ENCODE measurements at regions not wholly inside any gene's neighbourhood (a gene's known extent, or its start where the extent isn't known, plus 50 kb on each side); places are given as distances from the start of the nearest gene placed in this dataset.

DNA sequence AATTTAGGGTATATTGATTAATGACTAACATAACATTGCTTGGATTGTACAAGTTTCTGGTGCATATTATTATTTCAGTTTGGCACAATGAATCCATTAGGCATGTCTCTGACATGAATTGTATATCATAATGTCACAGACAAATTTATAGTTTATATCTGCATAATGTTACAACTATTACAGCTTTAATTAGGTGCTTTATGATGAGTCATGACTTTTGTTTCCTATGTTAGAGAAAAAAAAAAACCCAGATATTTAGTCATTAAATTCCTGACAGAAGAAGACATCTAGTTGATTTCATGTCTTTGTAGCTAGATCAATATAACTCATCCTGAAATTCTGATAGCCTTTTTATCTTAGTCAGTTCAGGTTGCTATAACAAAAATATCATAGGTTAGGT lies 385.7 kb upstream of the EPHA5 start:
- POLR2A ChIA-PET = no interaction called here
- H3K4me3 ChIP-seq (ENCODE audit: control insufficient read depth in 1 of 2, extremely low read depth in 1 of 2, low read length in 1 of 2) = no peak overlapping the region
- H3K36me3 Mint-ChIP-seq = no peaks in the 10 kb centered on the region
- ATAC-seq (replicated peaks in 1 of 4) (no peak), DNase-seq (no peak)
- CTCF ChIA-PET = no interaction called here
- H3K27ac Mint-ChIP-seq = no peak overlapping the region
- no peaks in the 10 kb centered on the region for H3K4me1 ChIP-seq (ENCODE audit: control insufficient read depth in 1 of 2, extremely low read depth in 1 of 2, insufficient read depth in 2 of 2, low read length in 2 of 2)
- no peaks in the 10 kb centered on the region for H3K9me3 ChIP-seq
- H3K4me1 Mint-ChIP-seq = no peaks in the 10 kb centered on the region
- peaks cover 9 to 13% (median 10%) of the 10 kb centered on the region in 3 donors for H3K9me3 Mint-ChIP-seq
- no peaks in the 10 kb centered on the region for H3K27me3 Mint-ChIP-seq
- no peaks in the 10 kb centered on the region for H3K36me3 ChIP-seq (ENCODE audit: control insufficient read depth in 2 of 2, extremely low read depth in 1 of 2, insufficient read depth in 1 of 2, low read length in 1 of 2)
- no peak overlapping the region for H3K27ac ChIP-seq (ENCODE audit: low read length)
- H3K4me3 Mint-ChIP-seq = no peak overlapping the region
- H3K27me3 ChIP-seq (replicated peaks in 1 of 2; ENCODE audit: control insufficient read depth in 2 of 2, extremely low read depth in 1 of 2, insufficient read depth in 2 of 2, low read length in 1 of 2) = no peaks in the 10 kb centered on the region

DNA sequence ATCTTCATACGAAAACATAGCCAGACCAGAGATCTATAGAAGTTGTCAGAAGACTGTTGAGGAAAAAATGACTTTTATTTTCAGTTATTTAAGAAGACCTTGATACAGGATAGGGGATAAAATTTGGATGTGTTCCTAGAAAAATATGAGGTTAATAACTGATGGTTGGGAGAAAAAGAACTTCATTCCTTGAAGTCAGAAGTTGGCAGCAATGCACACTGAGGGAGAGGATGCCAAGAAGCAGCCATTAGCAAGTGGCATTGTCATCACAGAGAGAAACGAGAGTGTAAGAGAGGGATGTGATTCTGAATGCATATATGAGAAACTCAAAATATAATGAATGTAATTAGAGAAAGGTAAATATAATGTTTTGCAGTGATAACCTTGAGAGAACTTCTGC lies 382.1 kb upstream of the EPHA5 start:
- CTCF ChIA-PET = no interaction called here
- Histone ChIP-seq H3K4me3 (ENCODE audit: control insufficient read depth in 1 of 2, extremely low read depth in 1 of 2, low read length in 1 of 2) (no peak overlapping the region), H3K27ac (ENCODE audit: low read length) (no peak overlapping the region), H3K9me3 (no peaks in the 10 kb centered on the region), H3K27me3 (replicated peaks in 1 of 2; ENCODE audit: control insufficient read depth in 2 of 2, extremely low read depth in 1 of 2, insufficient read depth in 2 of 2, low read length in 1 of 2) (no peaks in the 10 kb centered on the region), H3K36me3 (ENCODE audit: control insufficient read depth in 2 of 2, extremely low read depth in 1 of 2, insufficient read depth in 1 of 2, low read length in 1 of 2) (no peaks in the 10 kb centered on the region), H3K4me1 (ENCODE audit: control insufficient read depth in 1 of 2, extremely low read depth in 1 of 2, insufficient read depth in 2 of 2, low read length in 2 of 2) (no peaks in the 10 kb centered on the region)
- H3K4me3 Mint-ChIP-seq = no peak overlapping the region
- ATAC-seq (replicated peaks in 1 of 4) (no peak), DNase-seq (no peak)
- POLR2A ChIA-PET = no interaction called here
- no CpG with 5 or more reads among the region's 2 CpGs for WGBS (ENCODE audit: insufficient coverage)
- H3K27me3 Mint-ChIP-seq = no peaks in the 10 kb centered on the region
- H3K9me3 Mint-ChIP-seq = peaks cover 9 to 21% (median 10%) of the 10 kb centered on the region in 3 donors
- no peak overlapping the region for H3K27ac Mint-ChIP-seq
- H3K4me1 Mint-ChIP-seq = no peaks in the 10 kb centered on the region
- no peaks in the 10 kb centered on the region for H3K36me3 Mint-ChIP-seq

GRCh38 chr4:66048861-66049260 lies 378.6 kb upstream of the EPHA5 start:
- H3K9me3 ChIP-seq = no peaks in the 10 kb centered on the region
- no peaks in the 10 kb centered on the region for H3K27me3 Mint-ChIP-seq

DNA sequence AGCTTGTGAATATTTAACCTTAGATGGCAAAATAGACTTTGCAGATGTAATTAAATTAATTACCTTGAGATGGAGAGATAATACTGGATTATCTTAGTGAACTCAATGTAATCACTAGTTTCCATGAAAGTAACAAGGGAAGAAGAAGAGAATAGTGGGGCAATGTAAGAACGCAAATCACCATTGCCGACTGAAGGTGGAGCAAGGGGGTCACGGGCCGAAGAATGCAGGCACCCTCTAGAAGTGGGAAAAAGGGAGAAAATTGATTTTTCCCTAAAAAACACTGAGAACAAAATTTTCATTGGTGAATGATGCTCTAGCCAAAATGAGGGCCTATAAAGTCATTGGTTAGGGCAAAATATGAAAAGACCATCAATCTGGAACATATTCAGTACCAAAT lies 375.6 kb upstream of the EPHA5 start:
- H3K4me3 Mint-ChIP-seq = no peak overlapping the region
- Histone ChIP-seq H3K27me3 (replicated peaks in 1 of 2; ENCODE audit: control insufficient read depth in 2 of 2, extremely low read depth in 1 of 2, insufficient read depth in 2 of 2, low read length in 1 of 2) (no peaks in the 10 kb centered on the region), H3K9me3 (no peaks in the 10 kb centered on the region), H3K4me1 (ENCODE audit: control insufficient read depth in 1 of 2, extremely low read depth in 1 of 2, insufficient read depth in 2 of 2, low read length in 2 of 2) (no peaks in the 10 kb centered on the region), H3K4me3 (ENCODE audit: control insufficient read depth in 1 of 2, extremely low read depth in 1 of 2, low read length in 1 of 2) (no peak overlapping the region), H3K27ac (ENCODE audit: low read length) (no peak overlapping the region), H3K36me3 (ENCODE audit: control insufficient read depth in 2 of 2, extremely low read depth in 1 of 2, insufficient read depth in 1 of 2, low read length in 1 of 2) (no peaks in the 10 kb centered on the region)
- H3K9me3 Mint-ChIP-seq = peaks cover 4 to 30% (median 13%) of the 10 kb centered on the region in 3 donors
- ChIA-PET CTCF (no interaction called here), POLR2A (no interaction called here)
- DNase-seq = no peak
- no peaks in the 10 kb centered on the region for H3K4me1 Mint-ChIP-seq
- H3K27me3 Mint-ChIP-seq = no peaks in the 10 kb centered on the region
- 80% methylated on average over 1 of the region's 4 CpGs for WGBS (ENCODE audit: insufficient coverage)
- no peak for ATAC-seq (replicated peaks in 1 of 4)
- no peak overlapping the region for H3K27ac Mint-ChIP-seq
- H3K36me3 Mint-ChIP-seq = no peaks in the 10 kb centered on the region

More at GRCh38 chr4:66048861-66049260, 378.6 kb upstream of the EPHA5 start:
- peaks cover 7 to 28% (median 12%) of the 10 kb centered on the region in 3 donors for H3K9me3 Mint-ChIP-seq
- no peaks in the 10 kb centered on the region for H3K36me3 ChIP-seq (ENCODE audit: control insufficient read depth in 2 of 2, extremely low read depth in 1 of 2, insufficient read depth in 1 of 2, low read length in 1 of 2)
- H3K4me1 Mint-ChIP-seq = no peaks in the 10 kb centered on the region
- no peak overlapping the region for H3K27ac Mint-ChIP-seq
- no peak overlapping the region for H3K27ac ChIP-seq (ENCODE audit: low read length)
- DNase-seq (no peak), ATAC-seq (replicated peaks in 1 of 4) (no peak)
- H3K36me3 Mint-ChIP-seq = no peaks in the 10 kb centered on the region
- no peaks in the 10 kb centered on the region for H3K27me3 ChIP-seq (replicated peaks in 1 of 2; ENCODE audit: control insufficient read depth in 2 of 2, extremely low read depth in 1 of 2, insufficient read depth in 2 of 2, low read length in 1 of 2)
- no peak overlapping the region for H3K4me3 ChIP-seq (ENCODE audit: control insufficient read depth in 1 of 2, extremely low read depth in 1 of 2, low read length in 1 of 2)
- CTCF ChIA-PET = interaction anchor here in 1 of 2 donors (0.6 to 0.8 kb wide), 2 partner anchors 260 to 340 kb away, joined by 3 to 5 read pairs; no protein-coding TSS in a partner anchor
- H3K4me1 ChIP-seq (ENCODE audit: control insufficient read depth in 1 of 2, extremely low read depth in 1 of 2, insufficient read depth in 2 of 2, low read length in 2 of 2) = no peaks in the 10 kb centered on the region
- no peak overlapping the region for H3K4me3 Mint-ChIP-seq
- WGBS (ENCODE audit: insufficient coverage) = 100% methylated on average over 1 of the region's 2 CpGs
- POLR2A ChIA-PET = no interaction called here

DNA sequence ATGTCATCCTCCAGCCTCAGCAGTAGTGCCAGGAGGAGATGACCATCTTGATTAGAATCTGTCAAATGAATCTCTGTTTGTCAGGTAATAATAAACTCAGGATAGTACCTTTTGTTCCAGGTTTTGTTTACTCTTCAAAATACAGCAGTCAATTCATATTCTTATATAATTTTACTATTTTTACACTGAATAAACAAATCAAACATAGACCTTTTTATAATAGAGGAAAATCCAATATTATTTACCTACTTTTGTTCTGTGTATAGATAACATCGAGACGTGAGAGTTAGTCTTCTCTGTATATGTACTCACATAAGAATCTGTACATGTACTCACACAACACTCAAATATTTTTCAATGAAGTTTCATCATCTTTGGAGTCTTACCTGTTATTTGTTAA lies 365.4 kb upstream of the EPHA5 start:
- no peaks in the 10 kb centered on the region for H3K4me1 ChIP-seq (ENCODE audit: control insufficient read depth in 1 of 2, extremely low read depth in 1 of 2, insufficient read depth in 2 of 2, low read length in 2 of 2)
- Mint-ChIP-seq H3K27me3 (no peaks in the 10 kb centered on the region), H3K9me3 (peaks cover 0 to 20% (median 12%) of the 10 kb centered on the region in 3 donors), H3K27ac (no peak overlapping the region), H3K4me1 (no peaks in the 10 kb centered on the region), H3K4me3 (no peak overlapping the region), H3K36me3 (no peaks in the 10 kb centered on the region)
- ChIA-PET POLR2A (no interaction called here), CTCF (no interaction called here)
- H3K9me3 ChIP-seq = no peaks in the 10 kb centered on the region
- no peak overlapping the region for H3K4me3 ChIP-seq (ENCODE audit: control insufficient read depth in 1 of 2, extremely low read depth in 1 of 2, low read length in 1 of 2)
- DNase-seq (no peak), ATAC-seq (replicated peaks in 1 of 4) (no peak)
- WGBS (ENCODE audit: insufficient coverage) = no CpG with 5 or more reads among the region's 2 CpGs
- H3K36me3 ChIP-seq (ENCODE audit: control insufficient read depth in 2 of 2, extremely low read depth in 1 of 2, insufficient read depth in 1 of 2, low read length in 1 of 2) = no peaks in the 10 kb centered on the region
- H3K27me3 ChIP-seq (replicated peaks in 1 of 2; ENCODE audit: control insufficient read depth in 2 of 2, extremely low read depth in 1 of 2, insufficient read depth in 2 of 2, low read length in 1 of 2) = no peaks in the 10 kb centered on the region
- no peak overlapping the region for H3K27ac ChIP-seq (ENCODE audit: low read length)

GRCh38 chr4:66034671-66035070 lies 364.4 kb upstream of the EPHA5 start:
- no peaks in the 10 kb centered on the region for H3K4me1 ChIP-seq (ENCODE audit: control insufficient read depth in 1 of 2, extremely low read depth in 1 of 2, insufficient read depth in 2 of 2, low read length in 2 of 2)
- H3K27me3 ChIP-seq (replicated peaks in 1 of 2; ENCODE audit: control insufficient read depth in 2 of 2, extremely low read depth in 1 of 2, insufficient read depth in 2 of 2, low read length in 1 of 2) = no peaks in the 10 kb centered on the region
- H3K36me3 ChIP-seq (ENCODE audit: control insufficient read depth in 2 of 2, extremely low read depth in 1 of 2, insufficient read depth in 1 of 2, low read length in 1 of 2) = no peaks in the 10 kb centered on the region
- no CpG with 5 or more reads among the region's 2 CpGs for WGBS (ENCODE audit: insufficient coverage)
- H3K27ac ChIP-seq (ENCODE audit: low read length) = no peak overlapping the region
- ATAC-seq (replicated peaks in 1 of 4) = no peak
- Mint-ChIP-seq H3K4me3 (no peak overlapping the region), H3K27me3 (no peaks in the 10 kb centered on the region), H3K9me3 (peaks cover 0 to 18% (median 12%) of the 10 kb centered on the region in 3 donors), H3K36me3 (no peaks in the 10 kb centered on the region), H3K4me1 (no peaks in the 10 kb centered on the region), H3K27ac (no peak overlapping the region)
- DNase-seq = no peak
- ChIA-PET POLR2A (no interaction called here), CTCF (no interaction called here)
- H3K9me3 ChIP-seq = no peaks in the 10 kb centered on the region
- H3K4me3 ChIP-seq (ENCODE audit: control insufficient read depth in 1 of 2, extremely low read depth in 1 of 2, low read length in 1 of 2) = no peak overlapping the region

GRCh38 chr4:66034262-66034661 lies 364.0 kb upstream of the EPHA5 start:
- Mint-ChIP-seq H3K9me3 (peaks cover 0 to 18% (median 12%) of the 10 kb centered on the region in 3 donors), H3K36me3 (no peaks in the 10 kb centered on the region), H3K27ac (no peak overlapping the region), H3K27me3 (no peaks in the 10 kb centered on the region), H3K4me1 (no peaks in the 10 kb centered on the region), H3K4me3 (no peak overlapping the region)
- no peaks in the 10 kb centered on the region for H3K27me3 ChIP-seq (replicated peaks in 1 of 2; ENCODE audit: control insufficient read depth in 2 of 2, extremely low read depth in 1 of 2, insufficient read depth in 2 of 2, low read length in 1 of 2)
- WGBS (ENCODE audit: insufficient coverage) = no CpG with 5 or more reads among the region's 2 CpGs
- ChIA-PET CTCF (interaction anchor here in 1 of 2 donors (0.7 kb wide), 1 partner anchor 20 kb away, joined by 5 read pairs; no protein-coding TSS in a partner anchor), POLR2A (no interaction called here)
- DNase-seq = no peak
- no peaks in the 10 kb centered on the region for H3K4me1 ChIP-seq (ENCODE audit: control insufficient read depth in 1 of 2, extremely low read depth in 1 of 2, insufficient read depth in 2 of 2, low read length in 2 of 2)
- ATAC-seq (replicated peaks in 1 of 4) = no peak
- H3K27ac ChIP-seq (ENCODE audit: low read length) = no peak overlapping the region
- H3K36me3 ChIP-seq (ENCODE audit: control insufficient read depth in 2 of 2, extremely low read depth in 1 of 2, insufficient read depth in 1 of 2, low read length in 1 of 2) = no peaks in the 10 kb centered on the region
- H3K9me3 ChIP-seq = no peaks in the 10 kb centered on the region
- H3K4me3 ChIP-seq (ENCODE audit: control insufficient read depth in 1 of 2, extremely low read depth in 1 of 2, low read length in 1 of 2) = no peak overlapping the region
